ENCODE measurements at regions not wholly inside any gene's neighbourhood (a gene's known extent, or its start where the extent isn't known, plus 50 kb on each side); places are given as distances from the start of the nearest gene placed in this dataset.

DNA sequence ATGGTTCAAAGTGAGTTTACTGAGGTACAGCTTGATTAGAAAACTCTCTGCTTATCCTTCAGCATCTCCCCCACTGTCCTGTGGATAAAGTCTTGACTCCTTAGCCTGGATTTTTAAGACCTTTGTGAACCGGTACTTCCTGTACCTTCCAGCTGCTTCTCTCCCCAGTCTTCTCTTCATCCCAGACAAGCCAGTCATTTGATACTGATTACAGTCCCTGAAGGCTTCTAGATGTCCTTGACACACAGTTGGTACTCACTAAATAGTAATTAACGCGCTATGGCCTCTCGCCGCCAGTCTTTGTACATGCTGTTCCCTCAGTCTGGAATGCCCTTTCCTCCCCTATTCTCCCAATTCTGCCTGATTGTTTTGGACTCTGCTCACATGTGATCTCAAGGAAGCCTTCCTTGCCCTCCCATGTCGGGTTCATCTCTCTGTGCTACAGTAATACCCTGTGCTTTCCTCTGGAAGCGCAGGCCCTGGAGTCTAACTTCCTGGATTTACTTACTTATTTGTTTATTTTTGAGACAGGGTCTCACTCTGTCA is 50.6 kb upstream of the PTGR2 start:
- DNase-seq: no peak

DNA sequence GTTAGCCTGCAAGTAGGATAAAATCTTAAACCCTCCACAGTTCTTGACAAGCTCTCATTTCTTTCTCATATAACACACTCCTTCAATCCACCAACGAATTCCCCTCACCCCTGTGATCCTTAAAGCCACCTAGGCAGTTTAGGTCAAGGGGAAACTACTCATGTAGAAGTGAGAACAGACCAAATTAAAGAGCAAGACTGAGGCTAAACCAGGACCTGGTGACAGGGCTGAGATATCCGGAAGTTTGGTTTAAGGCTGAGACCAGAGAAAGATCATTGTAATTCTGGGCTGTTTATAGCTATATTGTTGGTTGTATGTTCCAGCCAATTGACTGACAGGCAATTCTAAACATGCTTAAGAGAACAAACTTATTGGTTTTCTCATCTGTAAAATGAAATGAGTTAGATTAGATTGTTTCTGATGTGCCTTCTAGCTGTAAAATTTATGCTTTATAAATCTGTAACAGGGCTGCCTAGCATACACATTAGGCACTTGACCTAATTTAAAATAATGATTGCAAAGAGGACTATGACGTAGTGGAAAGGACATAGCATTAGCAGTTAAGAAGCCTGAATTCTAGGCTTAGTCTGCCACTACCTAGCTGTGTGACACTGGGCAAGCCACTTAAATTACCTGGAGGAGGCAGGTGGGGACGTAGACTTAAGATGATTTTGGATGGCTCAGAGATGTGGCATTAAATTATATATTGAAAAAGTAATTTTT is 53.9 kb upstream of the PTGR2 start:
- no peak for DNase-seq

DNA sequence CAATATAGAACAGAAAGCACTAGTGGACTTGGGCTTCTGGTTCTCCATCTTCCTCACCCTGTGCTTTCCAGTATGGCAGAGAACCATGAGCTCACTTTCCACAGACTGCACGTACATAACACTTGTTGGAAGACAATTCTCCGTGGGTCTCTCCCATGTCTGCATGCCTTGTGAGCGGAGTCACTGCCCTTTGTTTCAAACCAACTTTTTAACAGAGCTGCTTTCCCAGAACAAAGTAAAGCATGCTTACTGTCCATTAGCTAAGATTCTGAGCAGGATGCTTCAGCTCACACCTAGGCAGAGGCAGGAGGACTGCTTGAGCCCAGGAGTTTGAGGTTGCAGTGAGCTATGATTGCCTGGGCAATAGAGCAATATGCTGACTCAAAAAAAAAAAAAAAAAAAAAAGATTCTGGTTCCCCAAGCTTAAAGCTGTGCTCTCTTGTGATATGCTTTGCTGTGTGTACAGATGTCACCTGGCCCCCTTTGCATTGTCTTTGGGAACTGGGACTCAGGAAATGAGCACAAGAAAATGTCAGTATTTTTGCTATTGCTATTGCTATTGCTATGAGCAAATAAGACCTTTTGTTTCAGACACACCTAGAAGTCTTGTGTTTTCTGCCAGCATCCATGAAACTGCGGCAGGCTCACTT is 54.6 kb upstream of the PTGR2 start:
- DNase-seq: no peak

DNA sequence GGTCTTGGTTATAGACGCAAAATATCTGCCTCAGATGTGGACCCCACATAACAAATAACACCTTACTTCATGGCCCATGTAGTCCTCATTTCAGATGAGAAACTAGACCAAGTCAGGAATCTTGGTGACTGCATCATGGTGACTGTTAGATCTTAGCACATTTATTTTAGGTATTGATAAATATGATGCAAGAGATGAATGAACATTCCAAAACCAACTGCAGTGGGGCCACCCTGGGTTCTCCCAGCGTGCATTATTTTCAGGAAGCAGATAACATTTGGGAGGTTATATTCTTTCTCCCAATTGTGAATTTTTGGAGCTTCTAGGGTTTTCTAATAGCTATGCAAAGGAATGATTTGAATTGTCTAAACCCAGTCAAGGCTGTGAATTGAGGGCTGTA is 55.2 kb upstream of the PTGR2 start:
- DNase-seq: no peak

DNA sequence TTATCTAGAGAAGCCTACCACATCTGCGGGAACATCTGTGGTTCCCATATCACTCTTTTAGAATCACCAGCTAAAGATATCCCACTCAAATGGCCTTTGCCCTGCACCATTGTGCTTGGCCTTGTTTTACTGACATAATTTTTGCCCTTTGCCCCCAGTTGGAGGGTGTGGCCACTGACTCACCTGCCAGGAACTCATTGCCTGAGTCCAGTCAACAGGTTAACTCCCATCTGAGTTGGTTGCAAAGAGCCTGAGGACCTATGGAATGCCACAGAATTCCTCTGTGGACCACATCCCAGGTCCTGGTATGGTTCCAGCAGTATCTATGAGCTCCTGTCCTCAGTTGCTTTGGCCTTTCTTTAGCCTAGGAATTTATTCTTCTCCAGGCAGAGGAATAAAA is 55.7 kb upstream of the PTGR2 start:
- no peak for DNase-seq

DNA sequence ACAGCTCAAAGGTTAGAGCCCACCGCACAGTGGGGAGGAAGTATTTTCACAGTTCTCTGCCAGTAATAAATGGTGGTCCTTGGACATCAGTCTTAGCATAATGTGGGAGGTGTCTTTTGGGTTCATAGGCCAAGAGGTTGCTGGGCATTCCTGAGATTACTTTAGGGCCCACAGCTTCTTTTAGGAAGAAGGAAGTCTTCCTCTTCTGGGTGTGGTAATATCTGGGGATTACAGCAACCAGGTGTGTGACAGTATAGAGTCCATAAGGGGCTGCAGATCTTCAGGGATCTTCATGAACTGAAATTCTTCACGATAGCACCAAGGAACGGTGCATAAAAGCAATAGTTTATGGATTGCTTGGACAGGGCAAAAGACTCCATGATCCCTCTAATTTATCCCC is 56.2 kb upstream of the PTGR2 start:
- DNase-seq: no peak

DNA sequence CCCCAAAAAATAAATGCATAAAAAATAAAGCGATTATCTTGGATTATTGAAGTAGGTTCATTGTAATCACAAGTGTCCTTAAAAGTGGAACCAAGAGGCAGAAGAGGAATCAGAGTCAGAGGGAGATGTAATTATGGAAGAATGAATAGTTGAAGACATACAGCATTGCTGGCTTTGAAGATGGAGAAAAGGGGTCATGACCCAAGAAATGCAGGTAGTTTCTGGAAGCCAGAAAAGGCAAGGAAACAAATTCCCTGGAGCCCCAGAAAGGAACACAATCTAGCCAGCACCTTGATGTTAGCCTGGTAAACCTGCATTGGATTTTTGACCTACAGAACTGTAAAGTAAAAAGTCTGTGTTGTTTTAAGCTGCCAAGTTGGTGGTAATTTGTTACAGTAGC is 57.5 kb upstream of the PTGR2 start:
- DNase-seq: peak in 2 of 3 donors; percentile 41 to 73

DNA sequence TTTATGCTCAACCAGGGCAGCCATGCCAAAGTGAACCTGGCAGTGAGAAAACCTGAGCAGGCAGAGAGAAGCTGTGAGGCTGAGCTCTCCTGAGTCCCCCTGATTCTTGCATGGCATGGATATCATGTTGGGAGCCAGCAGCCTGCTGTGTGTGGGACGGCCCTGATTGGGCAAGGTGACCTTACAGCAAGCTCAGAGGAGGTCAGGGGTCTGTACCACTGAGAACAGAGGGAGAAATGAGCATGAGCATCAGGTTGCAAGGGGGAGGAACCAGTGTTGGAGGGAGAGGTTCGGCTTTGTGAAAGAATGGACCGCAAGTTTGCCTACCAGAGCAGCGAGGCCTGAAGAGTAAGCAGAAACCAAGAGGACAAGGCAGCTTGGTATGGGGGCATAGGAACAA is 59.1 kb upstream of the PTGR2 start:
- no peak for DNase-seq

DNA sequence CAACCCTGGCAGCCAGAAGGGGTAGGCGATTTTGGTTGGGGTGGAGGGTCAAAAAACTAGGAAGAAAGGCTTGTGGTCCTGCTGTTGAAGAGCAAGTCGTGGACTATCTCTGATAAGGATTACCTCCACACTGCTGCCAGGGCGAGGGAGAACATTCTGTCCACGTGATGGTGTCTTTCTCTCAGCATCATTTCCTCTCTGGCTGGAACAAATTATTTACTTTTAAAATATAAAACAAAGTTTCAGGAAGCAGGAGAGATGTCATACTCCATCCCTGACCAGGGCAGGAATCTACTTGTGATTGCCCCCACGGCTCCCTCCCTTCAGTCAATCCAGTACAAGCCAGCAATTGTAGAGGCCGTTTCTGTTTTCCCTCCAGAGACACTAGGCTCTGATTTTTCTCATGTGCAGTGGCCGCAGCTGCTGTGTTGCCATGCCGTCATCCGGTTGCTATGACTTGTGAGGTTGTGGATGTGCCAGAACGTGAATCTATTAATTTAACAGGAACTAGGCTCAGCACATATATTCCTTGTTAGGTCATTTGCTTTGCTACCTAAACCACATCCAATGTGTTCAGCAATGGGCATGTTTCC is 61.5 kb upstream of the PTGR2 start:
- peak; percentile 93 to 97 (median 95) for DNase-seq

DNA sequence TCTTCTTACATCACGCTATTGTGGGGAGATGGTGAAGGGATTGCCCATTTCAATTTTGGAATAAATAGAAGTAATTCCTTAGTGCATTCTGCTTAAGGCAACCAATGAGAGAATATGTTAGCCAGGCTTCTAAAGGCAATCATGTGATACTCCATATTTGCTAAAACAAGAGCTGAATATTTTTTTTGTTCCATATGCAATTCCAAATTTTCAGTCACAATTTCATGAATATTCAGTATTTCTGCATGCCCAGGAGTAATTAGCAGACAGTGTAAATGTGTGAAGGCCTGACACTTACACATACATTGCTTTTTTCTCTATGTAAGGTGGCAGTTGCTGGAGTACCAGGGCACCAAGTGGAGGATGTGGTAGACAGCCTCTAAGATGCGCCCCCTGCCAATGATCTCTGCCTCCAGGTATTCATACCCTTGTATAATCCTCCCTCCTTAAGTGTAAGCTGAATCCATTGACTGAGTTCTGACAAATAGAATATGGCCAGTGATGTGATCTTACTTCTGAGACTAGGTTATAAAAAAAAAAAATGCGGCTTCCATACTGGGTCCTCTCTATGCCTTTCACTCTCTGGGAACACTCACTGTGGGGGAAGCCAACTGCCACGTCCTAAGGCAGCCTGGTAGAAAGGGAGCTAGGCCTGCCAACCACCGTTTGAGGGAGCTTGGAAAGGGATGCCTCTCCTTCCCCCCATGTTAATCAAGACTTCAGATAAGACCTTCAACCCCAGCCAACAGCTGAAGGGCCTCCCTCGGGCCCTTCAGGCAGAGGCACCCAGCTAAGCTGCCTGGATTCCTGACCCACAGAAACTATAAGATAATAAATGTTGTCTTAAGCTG is 62.7 kb upstream of the PTGR2 start:
- DNase-seq: peak in 1 of 3 donors; percentile 42

DNA sequence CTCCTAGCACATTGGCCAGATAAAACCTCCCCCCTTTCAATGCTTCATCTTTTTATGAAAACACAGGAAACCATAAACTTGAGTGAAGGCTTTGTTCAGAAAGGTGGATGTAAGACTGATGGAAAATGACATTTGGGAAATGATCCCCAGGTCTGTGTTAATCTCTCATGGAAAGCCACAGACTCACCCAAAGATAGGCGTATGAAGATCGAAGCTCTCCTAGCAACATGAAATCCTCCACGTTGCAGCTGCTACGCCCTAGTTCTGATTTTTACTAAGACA is 63.4 kb upstream of the PTGR2 start:
- peak in 1 of 3 donors; percentile 63 for DNase-seq

DNA sequence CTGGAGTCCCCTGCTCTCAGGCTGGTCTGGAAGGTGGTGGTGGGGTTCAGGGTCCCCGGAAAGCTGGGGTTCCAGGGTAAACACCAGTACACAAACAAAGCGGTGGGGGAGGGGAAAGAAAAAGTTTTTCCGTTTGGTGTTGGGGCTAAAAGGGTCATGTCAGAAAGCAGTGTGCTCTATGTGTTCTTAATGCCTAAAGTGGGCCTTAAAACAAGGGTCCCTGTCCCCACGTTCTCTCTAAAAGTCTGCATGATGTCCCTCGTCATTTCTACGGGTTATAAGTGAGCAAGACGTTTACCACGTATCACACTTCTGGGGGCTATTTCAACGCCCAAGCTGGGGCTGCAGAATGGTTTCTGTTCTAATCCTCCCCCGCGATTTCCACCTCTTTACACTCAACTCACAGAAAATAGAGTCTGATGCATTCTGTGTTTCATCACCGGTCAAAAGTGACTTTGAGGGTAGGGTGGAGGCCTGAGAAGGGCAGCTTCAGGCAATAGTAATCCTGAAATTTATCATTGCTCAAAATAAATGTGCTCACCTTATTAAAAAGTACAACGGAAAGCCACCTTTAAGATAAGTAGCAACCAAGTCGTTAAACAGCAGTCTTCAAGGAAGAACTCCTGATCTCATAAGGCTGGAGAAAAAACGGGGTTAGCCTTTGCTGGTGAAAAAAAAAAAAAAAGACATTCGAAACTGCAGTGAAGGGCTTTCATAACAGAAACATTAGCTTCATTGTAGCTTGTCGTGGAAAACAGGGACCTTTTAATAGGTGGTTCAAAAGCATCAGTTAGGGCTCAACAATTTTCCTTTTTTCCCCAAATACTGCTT is 63.9 kb upstream of the PTGR2 start:
- peak in 2 of 3 donors; percentile 49 to 82 for DNase-seq

DNA sequence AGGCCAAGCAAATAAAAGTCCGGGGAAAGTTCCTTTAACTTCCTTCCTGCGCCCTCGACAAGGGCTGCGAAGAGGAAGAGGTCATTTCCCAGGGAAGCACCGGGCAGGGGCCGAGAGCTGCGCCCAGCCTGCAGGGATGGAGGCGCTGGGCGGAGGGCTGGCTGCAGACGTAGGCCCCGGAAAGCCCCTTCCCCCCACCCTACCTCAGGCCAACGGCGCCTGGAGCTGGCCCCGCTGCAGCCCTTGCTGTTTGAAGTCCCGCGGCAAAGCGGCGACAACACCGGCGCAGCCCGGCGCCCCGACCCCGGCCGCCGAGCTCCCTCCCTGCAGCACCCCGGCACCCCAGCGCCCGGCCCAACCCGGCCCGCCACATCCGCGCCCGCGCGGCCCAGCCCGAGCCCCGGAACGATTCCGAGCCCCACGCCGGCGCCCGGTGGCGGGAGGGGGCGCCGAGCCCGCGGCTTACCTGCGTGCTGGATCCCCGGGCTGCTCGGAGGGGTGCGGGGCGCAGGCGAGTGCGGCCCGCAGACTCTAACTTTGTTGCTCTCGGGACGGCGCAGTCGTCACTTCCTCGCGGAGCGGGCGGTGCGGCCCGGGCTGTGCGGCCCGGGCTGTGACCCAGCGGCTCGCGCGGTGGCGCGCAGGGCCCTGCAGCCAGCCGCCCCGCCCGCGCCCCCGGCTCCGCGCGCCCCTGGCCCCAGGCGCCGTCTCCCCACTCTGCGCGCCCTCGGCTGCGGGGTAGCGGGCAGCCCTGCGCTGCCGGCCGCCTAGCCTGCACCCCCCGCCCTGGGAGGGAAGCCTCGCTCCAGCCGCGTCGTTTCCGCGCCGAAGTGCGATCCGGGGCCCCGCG is 64.8 kb upstream of the PTGR2 start:
- peak in 2 of 3 donors; percentile 81 to 87 for DNase-seq

DNA sequence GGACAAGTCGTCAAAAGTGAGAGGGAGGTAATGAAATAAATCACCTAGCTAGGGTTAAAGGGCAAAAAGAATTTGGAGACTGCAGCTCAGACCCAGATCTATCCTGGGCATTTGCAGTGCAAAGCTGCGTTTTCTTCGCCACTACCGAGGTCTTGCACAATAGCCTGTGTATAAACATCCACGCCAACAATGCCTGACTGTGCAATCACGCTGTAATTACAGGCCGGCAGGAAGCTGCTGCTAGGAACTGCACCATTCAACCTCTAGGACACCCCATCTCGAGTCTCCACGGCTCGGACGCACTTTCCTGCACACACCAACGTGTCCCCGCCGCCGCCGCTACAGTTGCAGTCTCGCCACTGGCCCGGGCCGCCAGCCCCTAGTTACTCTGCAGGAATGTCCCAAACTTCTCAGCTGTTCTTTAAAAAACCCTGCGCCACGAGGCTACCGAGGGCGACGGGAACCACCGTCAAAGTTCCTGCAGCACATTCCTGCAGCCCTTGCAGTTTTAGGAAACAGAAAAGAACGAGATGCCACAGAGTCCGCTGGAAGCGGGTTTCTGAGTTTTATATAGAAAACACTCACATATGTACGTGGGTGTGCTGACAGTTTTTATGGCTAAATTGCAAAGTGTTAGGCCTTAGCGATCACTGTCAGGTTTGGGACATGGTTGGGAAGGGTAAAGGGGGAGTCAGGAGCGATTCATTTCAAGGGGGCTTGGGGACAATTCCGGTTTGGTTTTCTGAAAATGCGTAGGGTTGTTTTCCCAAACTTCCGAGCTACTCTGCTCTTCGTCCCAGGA is 65.6 kb upstream of the PTGR2 start:
- DNase-seq: peak; percentile 66 to 90 (median 76)

DNA sequence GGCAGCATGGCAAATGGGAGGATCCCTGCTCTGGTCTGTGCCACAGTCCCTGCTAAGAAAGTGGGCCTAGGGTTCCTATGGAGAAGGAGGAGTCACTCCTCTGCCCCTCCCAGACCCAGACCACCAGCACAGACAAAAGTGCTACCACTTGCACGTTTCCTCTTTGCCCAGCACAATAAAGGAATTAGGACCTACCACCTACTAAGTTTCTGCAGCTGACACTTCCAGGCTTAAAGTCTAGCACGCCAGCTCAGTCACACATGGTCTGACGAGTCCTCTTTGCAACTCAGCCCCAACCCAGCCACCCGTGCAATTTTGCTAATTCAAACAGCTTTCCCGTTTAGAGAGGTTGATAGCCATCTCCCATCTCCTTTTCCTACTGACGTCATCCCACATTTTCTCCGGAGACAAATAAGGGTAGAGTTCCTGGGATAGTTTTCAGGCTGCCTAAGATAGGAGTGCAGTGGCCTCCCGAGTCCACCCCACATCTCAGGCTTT is 66.2 kb upstream of the PTGR2 start:
- DNase-seq: peak; percentile 55 to 85 (median 84)

DNA sequence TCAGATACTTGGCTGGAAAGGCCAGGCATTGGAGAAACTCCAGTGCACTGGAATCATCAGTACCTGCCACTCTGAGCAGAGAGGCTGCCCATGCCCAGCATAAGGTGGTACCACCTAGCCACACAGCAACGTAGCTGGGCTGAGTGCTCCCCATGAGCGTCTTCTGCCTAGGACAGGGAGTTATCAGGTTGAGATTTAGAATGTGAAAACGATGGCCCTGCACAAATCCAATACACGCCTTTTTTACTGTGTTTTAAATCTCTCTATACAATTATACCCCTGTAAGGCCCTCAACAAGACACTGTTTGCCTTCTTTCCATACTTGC is 66.7 kb upstream of the PTGR2 start:
- DNase-seq: no peak

DNA sequence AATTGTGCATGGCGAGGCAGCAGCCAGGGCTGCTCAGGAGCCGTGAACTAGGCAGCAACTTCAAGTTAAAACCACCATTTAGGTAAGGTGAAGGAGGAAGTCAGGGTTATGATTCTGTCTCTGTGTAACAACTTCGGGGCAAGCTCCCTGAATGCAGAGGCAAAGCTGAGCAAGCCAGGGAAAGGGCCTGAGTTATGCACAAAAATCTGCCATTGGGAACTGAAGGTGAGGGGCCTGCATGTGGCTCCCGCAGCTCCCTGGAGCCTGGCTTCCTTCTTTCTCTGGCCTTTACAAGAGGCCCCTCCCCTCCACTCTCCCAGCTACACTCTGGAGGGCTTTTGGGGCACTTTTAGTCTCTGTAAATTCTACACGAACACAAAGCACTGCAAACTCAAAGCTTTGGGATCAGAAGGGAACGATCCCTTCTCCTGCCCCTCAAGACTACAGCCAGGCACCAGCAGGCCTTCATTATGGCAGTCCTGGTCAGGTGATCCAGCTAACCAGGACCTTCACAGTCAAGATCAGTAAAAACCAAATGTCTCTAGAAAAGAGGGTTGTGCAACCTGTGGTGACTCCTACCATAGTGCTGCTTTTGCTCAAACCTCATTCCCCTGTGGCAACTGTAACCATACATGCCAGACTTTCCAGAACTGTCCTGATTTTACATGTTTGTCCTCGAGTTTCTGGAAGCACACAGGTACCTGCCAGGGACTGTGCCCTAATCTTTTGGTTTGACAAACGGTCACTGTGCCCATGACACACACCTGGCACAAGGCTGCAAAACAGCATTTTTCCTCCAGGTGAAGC is 67.2 kb upstream of the PTGR2 start:
- DNase-seq: peak in 1 of 3 donors; percentile 50

DNA sequence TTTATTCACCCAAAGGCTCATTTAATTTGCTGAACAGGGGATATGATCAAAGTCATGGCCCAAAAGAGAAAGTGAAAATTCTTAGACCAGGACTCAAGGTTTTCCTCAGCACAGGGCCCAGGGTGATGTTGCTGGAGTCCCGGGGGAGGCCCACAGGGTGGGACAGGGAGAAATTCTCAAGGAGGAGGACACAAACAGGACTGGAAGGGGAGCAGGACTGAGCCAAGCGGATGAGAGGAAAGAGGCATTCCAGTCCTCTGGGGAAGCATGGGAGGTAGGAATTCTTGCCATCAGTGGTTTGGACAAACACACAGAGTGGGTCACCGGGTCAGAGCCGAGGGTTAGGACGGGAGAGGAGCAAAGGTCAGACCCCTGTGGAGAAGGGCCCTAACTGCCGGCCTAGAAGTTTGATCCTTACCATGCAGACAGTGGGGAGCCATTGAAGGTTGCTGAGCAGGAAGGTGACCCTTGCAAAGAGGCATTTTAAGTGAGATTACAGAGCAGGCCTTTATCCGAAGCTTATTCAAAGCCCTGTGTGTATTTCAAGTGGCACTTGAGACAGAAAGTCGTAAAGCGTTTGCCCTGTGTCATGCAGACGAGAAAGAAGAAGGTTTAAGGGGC is 68.4 kb upstream of the PTGR2 start:
- DNase-seq: peak in 1 of 3 donors; percentile 5

Data from muscle of back (tissue), 3 donors.